GM23248 (cell line): ENCODE measurements at regions not wholly inside any gene's neighbourhood (a gene's known extent, or its start where the extent isn't known, plus 50 kb on each side); places are given as distances from the start of the nearest gene placed in this dataset.

Experiments used
- EZH2 ChIP-seq: fragments of 200-600 bp; sonication (generic); IDR thresholded peaks from 2 replicates; pipeline ENCODE4 v1.6.1; 2018; ENCODE audit warnings: antibody characterized with exemption, mild to moderate bottlenecking; ENCODE audit not compliant: insufficient read depth, poor library complexity, severe bottlenecking
- EZH2phosphoT487 ChIP-seq: fragments of 200-600 bp; sonication (generic); IDR thresholded peaks from 2 replicates; pipeline ENCODE4 v1.6.1; 2018; ENCODE audit warnings: antibody characterized with exemption, moderate library complexity, mild to moderate bottlenecking, low read depth; ENCODE audit not compliant: insufficient read depth

GRCh38 chrX:145751943-145752342 is 65.7 kb upstream of the SLITRK2 start:
- no peak for TF ChIP-seq EZH2
- TF ChIP-seq EZH2phosphoT487: no peak
